ENCODE measurements at regions not wholly inside any gene's neighbourhood (a gene's known extent, or its start where the extent isn't known, plus 50 kb on each side); places are given as distances from the start of the nearest gene placed in this dataset.

GRCh38 chrX:122219735-122220134 lies 964.3 kb upstream of the GRIA3 start:
- TF ChIP-seq POLR2A (IDR thresholded peaks at IDR 0.05) (no peak), CTCF (IDR thresholded peaks at IDR 0.05) (no peak), POLR2AphosphoS5 (IDR thresholded peaks at IDR 0.05) (no peak)

Measured in prostate gland (tissue), 2 donors.